Calu3 (cell line): ENCODE measurements at regions not wholly inside any gene's neighbourhood (a gene's known extent, or its start where the extent isn't known, plus 50 kb on each side); places are given as distances from the start of the nearest gene placed in this dataset.

Experiments used
- BruUV-seq: library from RNA; stranded (reverse); fragments of 400-500 nt; replicated peaks from 2 replicates; lab custom pipeline; 2021; lab: Mats Ljungman, UMichigan
- CTCF ChIA-PET: fragments of 300-600 bp; sonication (Branson Sonifier 250); formaldehyde crosslinking; loops from one replicate; lab custom pipeline; 2022; ENCODE audit warnings: antibody characterized with exemption; lab: Charles Lee
- DNase-seq: peaks from one replicate; pipeline ENCODE4 v3.0.0; 2022
- H3K27ac Mint-ChIP-seq: one replicate; pipeline ENCODE4 v1.8.0; 2022; ENCODE audit warnings: mixed read lengths; ENCODE audit not compliant: unreplicated experiment
- H3K27me3 Mint-ChIP-seq: one replicate; pipeline ENCODE4 v1.8.0; 2022; ENCODE audit warnings: mixed read lengths; ENCODE audit not compliant: unreplicated experiment
- H3K36me3 Mint-ChIP-seq: one replicate; pipeline ENCODE4 v1.8.0; 2022; ENCODE audit warnings: mild to moderate bottlenecking, moderate library complexity, mixed read lengths; ENCODE audit not compliant: insufficient read depth, unreplicated experiment
- H3K4me1 Mint-ChIP-seq: one replicate; pipeline ENCODE4 v1.8.0; 2022; ENCODE audit warnings: mild to moderate bottlenecking, low read depth, mixed read lengths; ENCODE audit not compliant: unreplicated experiment
- H3K4me3 Mint-ChIP-seq: one replicate; pipeline ENCODE4 v1.8.0; 2022; ENCODE audit warnings: mild to moderate bottlenecking, low read depth, moderate library complexity, mixed read lengths; ENCODE audit not compliant: unreplicated experiment
- H3K9me3 Mint-ChIP-seq: one replicate; pipeline ENCODE4 v1.8.0; 2022; ENCODE audit warnings: low read depth, mixed read lengths; ENCODE audit not compliant: unreplicated experiment
- CTCF ChIP-seq: fragments of 200-600 bp; IDR thresholded peaks from one replicate; pipeline ENCODE4 v1.8.0; 2022; ENCODE audit warnings: antibody characterized with exemption; ENCODE audit not compliant: unreplicated experiment
- intact Hi-C: fragments of 100-400 bp; cut with micrococcal nuclease; formaldehyde crosslinking; loops from one replicate; pipeline ENCODE4 v1.10.0; 2022; ENCODE audit not compliant: unreplicated experiment

GRCh38 chr1:207228987-207229386 is 92.5 kb upstream of the CD55 start:
- H3K36me3 Mint-ChIP-seq = peaks cover 11% of the 10 kb centered on the region
- H3K4me1 Mint-ChIP-seq = peaks cover 24% of the 10 kb centered on the region
- DNase-seq = no peak
- CTCF ChIA-PET = no interaction called here
- H3K27me3 Mint-ChIP-seq = no peaks in the 10 kb centered on the region
- no peaks in the 10 kb centered on the region for H3K9me3 Mint-ChIP-seq
- intact Hi-C loops = no loop called here
- no peak overlapping the region for H3K27ac Mint-ChIP-seq
- TF ChIP-seq CTCF = no peak
- no peak overlapping the region for H3K4me3 Mint-ChIP-seq
- BruUV-seq = no TSS peak

- Mint-ChIP-seq H3K4me3 (no peak overlapping the region), H3K27me3 (no peaks in the 10 kb centered on the region), H3K27ac (no peak overlapping the region), H3K9me3 (peaks cover 3% of the 10 kb centered on the region), H3K36me3 (peaks cover 11% of the 10 kb centered on the region), H3K4me1 (peaks cover 29% of the 10 kb centered on the region)
- DNase-seq = no peak
- TF ChIP-seq CTCF = no peak
- CTCF ChIA-PET = no interaction called here
- no TSS peak for BruUV-seq
- intact Hi-C loops = no loop called here
These were observed 91.0 kb upstream of the CD55 start for GRCh38 chr1:207230441-207230840.

- CTCF ChIA-PET = interaction anchor here (1.2 kb wide), 1 partner anchor 12 kb away, joined by 3 read pairs; no protein-coding TSS in a partner anchor
- Mint-ChIP-seq H3K36me3 (peaks cover 11% of the 10 kb centered on the region), H3K4me3 (no peak overlapping the region), H3K27me3 (no peaks in the 10 kb centered on the region), H3K9me3 (peaks cover 9% of the 10 kb centered on the region), H3K27ac (peak overlapping the region; percentile 94), H3K4me1 (peaks cover 38% of the 10 kb centered on the region)
- intact Hi-C loops = no loop called here
- no peak for DNase-seq
- no TSS peak for BruUV-seq
- TF ChIP-seq CTCF = no peak
These were observed 86.8 kb upstream of the CD55 start for GRCh38 chr1:207234690-207235089.

- TF ChIP-seq CTCF = no peak
- no TSS peak for BruUV-seq
- no peak for DNase-seq
- CTCF ChIA-PET = no interaction called here
- H3K36me3 Mint-ChIP-seq = peaks cover 11% of the 10 kb centered on the region
- intact Hi-C loops = loop anchor here (1.0 to 5.0 kb wide), 5 partner anchors 35 to 167 kb away; partner anchors contain the start of gene C4BPB
- H3K27ac Mint-ChIP-seq = peak overlapping the region; percentile 97
- peaks cover 9% of the 10 kb centered on the region for H3K9me3 Mint-ChIP-seq
- peaks cover 54% of the 10 kb centered on the region for H3K4me1 Mint-ChIP-seq
- no peaks in the 10 kb centered on the region for H3K27me3 Mint-ChIP-seq
- peak overlapping the region; percentile 36 for H3K4me3 Mint-ChIP-seq
These were observed 81.6 kb upstream of the CD55 start for GRCh38 chr1:207239874-207240273.
